HG02938 (cell line): ENCODE measurements at regions not wholly inside any gene's neighbourhood (a gene's known extent, or its start where the extent isn't known, plus 50 kb on each side); places are given as distances from the start of the nearest gene placed in this dataset.

Experiments
- ATAC-seq: cut with Tn5 transposase; IDR thresholded peaks from one replicate; pipeline ENCODE4 v1.9.1; 2021; ENCODE audit warnings: mild to moderate bottlenecking, moderate library complexity; ENCODE audit not compliant: unreplicated experiment

GRCh38 chr1:216785221-216785620 lies 62.0 kb upstream of the ESRRG start:
- ATAC-seq, result no peak

DNA sequence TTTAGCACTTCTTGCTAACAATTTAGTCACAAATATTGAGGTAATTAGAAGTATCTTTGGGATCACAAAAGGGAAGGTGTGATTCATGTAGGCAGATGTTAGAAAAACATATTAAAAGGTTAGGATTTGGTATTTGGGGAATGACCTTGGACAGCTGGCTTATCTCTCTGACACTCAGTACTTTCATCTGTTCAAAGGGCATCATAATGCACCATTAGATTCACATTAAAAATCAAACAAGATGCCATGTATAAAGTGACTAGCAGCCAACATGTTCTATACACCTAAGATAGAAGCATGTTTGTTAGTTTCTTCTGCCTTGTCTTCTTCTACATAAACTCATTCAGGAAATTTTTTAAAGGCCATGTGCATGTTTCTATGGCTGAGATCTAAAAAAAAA lies 56.5 kb upstream of the ESRRG start:
- no peak for ATAC-seq

DNA sequence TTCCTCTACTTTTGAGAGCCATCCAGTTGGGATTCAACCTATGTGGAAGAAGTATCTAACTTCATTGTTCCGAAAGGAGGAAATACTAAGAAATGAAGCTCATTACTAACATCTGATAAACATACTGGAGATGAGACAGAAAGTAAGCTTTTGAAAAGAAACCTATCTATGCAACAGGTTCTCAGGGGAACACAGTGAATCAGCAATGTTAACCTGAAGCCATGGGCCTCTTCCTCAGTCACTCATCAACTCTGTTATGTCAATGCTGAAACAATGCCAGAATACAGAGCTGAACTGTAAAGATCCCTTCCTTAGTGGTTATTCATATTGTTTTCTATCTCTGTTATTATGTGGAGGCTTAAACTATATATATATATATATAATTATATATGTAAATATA lies 55.5 kb upstream of the ESRRG start:
- no peak for ATAC-seq

- ATAC-seq, result no peak
These were observed 53.9 kb upstream of the ESRRG start for GRCh38 chr1:216777148-216777547.
